ENCODE measurements at regions not wholly inside any gene's neighbourhood (a gene's known extent, or its start where the extent isn't known, plus 50 kb on each side); places are given as distances from the start of the nearest gene placed in this dataset.

DNA sequence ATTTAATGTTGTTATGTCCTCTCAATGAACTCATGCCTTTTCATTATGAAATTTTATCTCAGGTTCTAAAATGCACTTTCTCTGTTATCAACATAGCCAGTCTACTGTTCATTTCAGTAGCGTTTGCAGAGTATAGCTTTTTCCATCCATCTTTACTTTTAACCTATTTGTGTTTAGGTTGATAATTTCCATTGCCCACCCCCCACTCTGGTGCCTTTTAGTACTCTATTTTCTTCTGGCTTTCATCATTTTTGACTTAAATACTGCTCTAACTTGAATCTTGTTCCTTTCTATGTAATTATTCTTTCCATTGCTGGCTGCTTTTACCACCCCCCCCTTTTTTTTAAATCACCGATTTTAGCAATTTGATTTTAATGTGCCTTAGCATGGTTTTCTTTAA lies 585.0 kb upstream of the LRATD1 start:
- Mint-ChIP-seq H3K27ac (no peak overlapping the region), H3K27me3 (ENCODE audit: insufficient read depth, low read depth, poor library complexity) (no peaks in the 10 kb centered on the region), H3K4me3 (no peak overlapping the region), H3K4me1 (no peaks in the 10 kb centered on the region), H3K36me3 (ENCODE audit: low read depth) (no peaks in the 10 kb centered on the region), H3K9me3 (no peaks in the 10 kb centered on the region; the same call in 2 of the 3 replicates)
- H3K36me3 ChIP-seq (ENCODE audit: insufficient read depth): no peaks in the 10 kb centered on the region
- no peaks in the 10 kb centered on the region for H4K20me1 ChIP-seq (replicated peaks; ENCODE audit: insufficient read depth)
- no peaks in the 10 kb centered on the region for H3K27me3 ChIP-seq (ENCODE audit: insufficient read depth)
- H3K9me2 ChIP-seq (ENCODE audit: insufficient read depth): no peaks in the 10 kb centered on the region
- H3K4me2 ChIP-seq: no peak overlapping the region
- ATAC-seq: no peak
- no peaks in the 10 kb centered on the region for H3K79me2 ChIP-seq (replicated peaks; ENCODE audit: insufficient read depth)
- TF ChIP-seq ZNF331 (CRISPR knock-in tag; IDR thresholded peaks at IDR 0.05; ENCODE audit: low read depth) (no peak), STAT1 (IDR thresholded peaks at IDR 0.05; ENCODE audit: unreplicated experiment) (no peak), EZH2 (IDR thresholded peaks at IDR 0.05; ENCODE audit: low read depth, unreplicated experiment) (no peak), JUNB (IDR thresholded peaks at IDR 0.05; ENCODE audit: unreplicated experiment) (no peak), POLR2AphosphoS5 (IDR thresholded peaks at IDR 0.05; ENCODE audit: low read depth) (no peak), ZNF114 (CRISPR knock-in tag; IDR thresholded peaks at IDR 0.05) (no peak), CREB1 (CRISPR knock-in tag; IDR thresholded peaks at IDR 0.05; ENCODE audit: low read depth) (no peak), NANOG (IDR thresholded peaks at IDR 0.05; ENCODE audit: borderline replicate concordance) (no peak), EZH2phosphoT487 (IDR thresholded peaks at IDR 0.05; ENCODE audit: unreplicated experiment) (no peak)
- TF ChIP-seq, protein P1, sequence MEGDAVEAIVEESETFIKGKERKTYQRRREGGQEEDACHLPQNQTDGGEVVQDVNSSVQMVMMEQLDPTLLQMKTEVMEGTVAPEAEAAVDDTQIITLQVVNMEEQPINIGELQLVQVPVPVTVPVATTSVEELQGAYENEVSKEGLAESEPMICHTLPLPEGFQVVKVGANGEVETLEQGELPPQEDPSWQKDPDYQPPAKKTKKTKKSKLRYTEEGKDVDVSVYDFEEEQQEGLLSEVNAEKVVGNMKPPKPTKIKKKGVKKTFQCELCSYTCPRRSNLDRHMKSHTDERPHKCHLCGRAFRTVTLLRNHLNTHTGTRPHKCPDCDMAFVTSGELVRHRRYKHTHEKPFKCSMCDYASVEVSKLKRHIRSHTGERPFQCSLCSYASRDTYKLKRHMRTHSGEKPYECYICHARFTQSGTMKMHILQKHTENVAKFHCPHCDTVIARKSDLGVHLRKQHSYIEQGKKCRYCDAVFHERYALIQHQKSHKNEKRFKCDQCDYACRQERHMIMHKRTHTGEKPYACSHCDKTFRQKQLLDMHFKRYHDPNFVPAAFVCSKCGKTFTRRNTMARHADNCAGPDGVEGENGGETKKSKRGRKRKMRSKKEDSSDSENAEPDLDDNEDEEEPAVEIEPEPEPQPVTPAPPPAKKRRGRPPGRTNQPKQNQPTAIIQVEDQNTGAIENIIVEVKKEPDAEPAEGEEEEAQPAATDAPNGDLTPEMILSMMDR (conservative IDR thresholded peaks at IDR 0.05; ENCODE audit: low read depth in 2 of 2): no peak
- TF ChIP-seq, protein P2, sequence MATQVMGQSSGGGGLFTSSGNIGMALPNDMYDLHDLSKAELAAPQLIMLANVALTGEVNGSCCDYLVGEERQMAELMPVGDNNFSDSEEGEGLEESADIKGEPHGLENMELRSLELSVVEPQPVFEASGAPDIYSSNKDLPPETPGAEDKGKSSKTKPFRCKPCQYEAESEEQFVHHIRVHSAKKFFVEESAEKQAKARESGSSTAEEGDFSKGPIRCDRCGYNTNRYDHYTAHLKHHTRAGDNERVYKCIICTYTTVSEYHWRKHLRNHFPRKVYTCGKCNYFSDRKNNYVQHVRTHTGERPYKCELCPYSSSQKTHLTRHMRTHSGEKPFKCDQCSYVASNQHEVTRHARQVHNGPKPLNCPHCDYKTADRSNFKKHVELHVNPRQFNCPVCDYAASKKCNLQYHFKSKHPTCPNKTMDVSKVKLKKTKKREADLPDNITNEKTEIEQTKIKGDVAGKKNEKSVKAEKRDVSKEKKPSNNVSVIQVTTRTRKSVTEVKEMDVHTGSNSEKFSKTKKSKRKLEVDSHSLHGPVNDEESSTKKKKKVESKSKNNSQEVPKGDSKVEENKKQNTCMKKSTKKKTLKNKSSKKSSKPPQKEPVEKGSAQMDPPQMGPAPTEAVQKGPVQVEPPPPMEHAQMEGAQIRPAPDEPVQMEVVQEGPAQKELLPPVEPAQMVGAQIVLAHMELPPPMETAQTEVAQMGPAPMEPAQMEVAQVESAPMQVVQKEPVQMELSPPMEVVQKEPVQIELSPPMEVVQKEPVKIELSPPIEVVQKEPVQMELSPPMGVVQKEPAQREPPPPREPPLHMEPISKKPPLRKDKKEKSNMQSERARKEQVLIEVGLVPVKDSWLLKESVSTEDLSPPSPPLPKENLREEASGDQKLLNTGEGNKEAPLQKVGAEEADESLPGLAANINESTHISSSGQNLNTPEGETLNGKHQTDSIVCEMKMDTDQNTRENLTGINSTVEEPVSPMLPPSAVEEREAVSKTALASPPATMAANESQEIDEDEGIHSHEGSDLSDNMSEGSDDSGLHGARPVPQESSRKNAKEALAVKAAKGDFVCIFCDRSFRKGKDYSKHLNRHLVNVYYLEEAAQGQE (IDR thresholded peaks at IDR 0.05; ENCODE audit: unreplicated experiment): no peak
- TF ChIP-seq, protein P3, sequence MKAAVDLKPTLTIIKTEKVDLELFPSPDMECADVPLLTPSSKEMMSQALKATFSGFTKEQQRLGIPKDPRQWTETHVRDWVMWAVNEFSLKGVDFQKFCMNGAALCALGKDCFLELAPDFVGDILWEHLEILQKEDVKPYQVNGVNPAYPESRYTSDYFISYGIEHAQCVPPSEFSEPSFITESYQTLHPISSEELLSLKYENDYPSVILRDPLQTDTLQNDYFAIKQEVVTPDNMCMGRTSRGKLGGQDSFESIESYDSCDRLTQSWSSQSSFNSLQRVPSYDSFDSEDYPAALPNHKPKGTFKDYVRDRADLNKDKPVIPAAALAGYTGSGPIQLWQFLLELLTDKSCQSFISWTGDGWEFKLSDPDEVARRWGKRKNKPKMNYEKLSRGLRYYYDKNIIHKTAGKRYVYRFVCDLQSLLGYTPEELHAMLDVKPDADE (IDR thresholded peaks at IDR 0.05): no peak
- TF ChIP-seq, protein P4, sequence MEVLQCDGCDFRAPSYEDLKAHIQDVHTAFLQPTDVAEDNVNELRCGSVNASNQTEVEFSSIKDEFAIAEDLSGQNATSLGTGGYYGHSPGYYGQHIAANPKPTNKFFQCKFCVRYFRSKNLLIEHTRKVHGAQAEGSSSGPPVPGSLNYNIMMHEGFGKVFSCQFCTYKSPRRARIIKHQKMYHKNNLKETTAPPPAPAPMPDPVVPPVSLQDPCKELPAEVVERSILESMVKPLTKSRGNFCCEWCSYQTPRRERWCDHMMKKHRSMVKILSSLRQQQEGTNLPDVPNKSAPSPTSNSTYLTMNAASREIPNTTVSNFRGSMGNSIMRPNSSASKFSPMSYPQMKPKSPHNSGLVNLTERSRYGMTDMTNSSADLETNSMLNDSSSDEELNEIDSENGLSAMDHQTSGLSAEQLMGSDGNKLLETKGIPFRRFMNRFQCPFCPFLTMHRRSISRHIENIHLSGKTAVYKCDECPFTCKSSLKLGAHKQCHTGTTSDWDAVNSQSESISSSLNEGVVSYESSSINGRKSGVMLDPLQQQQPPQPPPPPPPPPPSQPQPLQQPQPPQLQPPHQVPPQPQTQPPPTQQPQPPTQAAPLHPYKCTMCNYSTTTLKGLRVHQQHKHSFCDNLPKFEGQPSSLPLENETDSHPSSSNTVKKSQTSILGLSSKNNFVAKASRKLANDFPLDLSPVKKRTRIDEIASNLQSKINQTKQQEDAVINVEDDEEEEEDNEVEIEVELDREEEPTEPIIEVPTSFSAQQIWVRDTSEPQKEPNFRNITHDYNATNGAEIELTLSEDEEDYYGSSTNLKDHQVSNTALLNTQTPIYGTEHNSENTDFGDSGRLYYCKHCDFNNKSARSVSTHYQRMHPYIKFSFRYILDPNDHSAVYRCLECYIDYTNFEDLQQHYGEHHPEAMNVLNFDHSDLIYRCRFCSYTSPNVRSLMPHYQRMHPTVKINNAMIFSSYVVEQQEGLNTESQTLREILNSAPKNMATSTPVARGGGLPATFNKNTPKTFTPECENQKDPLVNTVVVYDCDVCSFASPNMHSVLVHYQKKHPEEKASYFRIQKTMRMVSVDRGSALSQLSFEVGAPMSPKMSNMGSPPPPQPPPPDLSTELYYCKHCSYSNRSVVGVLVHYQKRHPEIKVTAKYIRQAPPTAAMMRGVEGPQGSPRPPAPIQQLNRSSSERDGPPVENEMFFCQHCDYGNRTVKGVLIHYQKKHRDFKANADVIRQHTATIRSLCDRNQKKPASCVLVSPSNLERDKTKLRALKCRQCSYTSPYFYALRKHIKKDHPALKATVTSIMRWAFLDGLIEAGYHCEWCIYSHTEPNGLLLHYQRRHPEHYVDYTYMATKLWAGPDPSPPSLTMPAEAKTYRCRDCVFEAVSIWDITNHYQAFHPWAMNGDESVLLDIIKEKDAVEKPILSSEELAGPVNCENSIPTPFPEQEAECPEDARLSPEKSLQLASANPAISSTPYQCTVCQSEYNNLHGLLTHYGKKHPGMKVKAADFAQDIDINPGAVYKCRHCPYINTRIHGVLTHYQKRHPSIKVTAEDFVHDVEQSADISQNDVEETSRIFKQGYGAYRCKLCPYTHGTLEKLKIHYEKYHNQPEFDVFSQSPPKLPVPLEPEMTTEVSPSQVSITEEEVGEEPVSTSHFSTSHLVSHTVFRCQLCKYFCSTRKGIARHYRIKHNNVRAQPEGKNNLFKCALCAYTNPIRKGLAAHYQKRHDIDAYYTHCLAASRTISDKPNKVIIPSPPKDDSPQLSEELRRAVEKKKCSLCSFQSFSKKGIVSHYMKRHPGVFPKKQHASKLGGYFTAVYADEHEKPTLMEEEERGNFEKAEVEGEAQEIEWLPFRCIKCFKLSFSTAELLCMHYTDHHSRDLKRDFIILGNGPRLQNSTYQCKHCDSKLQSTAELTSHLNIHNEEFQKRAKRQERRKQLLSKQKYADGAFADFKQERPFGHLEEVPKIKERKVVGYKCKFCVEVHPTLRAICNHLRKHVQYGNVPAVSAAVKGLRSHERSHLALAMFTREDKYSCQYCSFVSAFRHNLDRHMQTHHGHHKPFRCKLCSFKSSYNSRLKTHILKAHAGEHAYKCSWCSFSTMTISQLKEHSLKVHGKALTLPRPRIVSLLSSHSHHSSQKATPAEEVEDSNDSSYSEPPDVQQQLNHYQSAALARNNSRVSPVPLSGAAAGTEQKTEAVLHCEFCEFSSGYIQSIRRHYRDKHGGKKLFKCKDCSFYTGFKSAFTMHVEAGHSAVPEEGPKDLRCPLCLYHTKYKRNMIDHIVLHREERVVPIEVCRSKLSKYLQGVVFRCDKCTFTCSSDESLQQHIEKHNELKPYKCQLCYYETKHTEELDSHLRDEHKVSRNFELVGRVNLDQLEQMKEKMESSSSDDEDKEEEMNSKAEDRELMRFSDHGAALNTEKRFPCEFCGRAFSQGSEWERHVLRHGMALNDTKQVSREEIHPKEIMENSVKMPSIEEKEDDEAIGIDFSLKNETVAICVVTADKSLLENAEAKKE (CRISPR knock-in tag; IDR thresholded peaks at IDR 0.05): no peak
- H3F3A ChIP-seq (replicated peaks; ENCODE audit: low read depth): no peaks in the 10 kb centered on the region
- H3K27ac ChIP-seq (ENCODE audit: low read depth): no peak overlapping the region
- no peaks in the 10 kb centered on the region for H3K4me1 ChIP-seq (ENCODE audit: insufficient read depth)
- H3K4me3 ChIP-seq: no peak overlapping the region
- no peak overlapping the region for H2AFZ ChIP-seq
- DNase-seq (ENCODE audit: low spot score): no peak
